ENCODE measurements at regions not wholly inside any gene's neighbourhood (a gene's known extent, or its start where the extent isn't known, plus 50 kb on each side); places are given as distances from the start of the nearest gene placed in this dataset.

DNA sequence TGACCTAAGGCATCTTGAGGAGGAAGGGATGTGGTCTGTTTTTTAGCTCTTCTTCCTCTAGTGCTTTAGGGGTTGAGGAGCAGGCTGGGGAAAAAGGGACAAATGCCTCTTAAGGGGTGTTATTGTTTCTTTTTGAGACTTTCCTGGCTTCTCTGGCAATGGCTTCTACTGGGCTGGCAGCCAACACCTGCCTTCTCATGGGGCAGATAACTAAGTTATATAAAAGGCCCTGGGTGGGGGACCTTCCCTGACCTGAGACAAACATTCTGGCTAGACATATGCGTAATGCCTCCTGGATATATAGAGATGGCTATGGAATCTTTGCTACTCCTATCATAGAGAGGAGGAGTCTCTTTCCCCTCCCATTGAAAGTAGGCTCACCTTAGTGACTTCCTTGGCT, 179.2 kb upstream of the PROK2 start:
- DNase-seq (ENCODE audit: low read depth, low spot score) (no peak), FAIRE-seq (no peak)
- H3K4me2 ChIP-seq (ENCODE audit: insufficient read depth, low read length): no peak overlapping the region
- no peaks in the 10 kb centered on the region for H3K9me3 ChIP-seq (replicated peaks; ENCODE audit: control insufficient read depth, insufficient read depth, low read length)
- ChIA-PET CTCF (interaction anchor here (1.1 kb wide), 1 partner anchor 9 kb away, joined by 4 read pairs; no protein-coding TSS in a partner anchor), POLR2A (no interaction called here)
- no peaks in the 10 kb centered on the region for H3K4me1 ChIP-seq (ENCODE audit: control insufficient read depth, extremely low read depth, insufficient read depth, low read length)
- TF ChIP-seq EZH2 (IDR thresholded peaks at IDR 0.05; ENCODE audit: borderline replicate concordance, low read depth, low read length, severe bottlenecking) (no peak), POLR2AphosphoS5 (IDR thresholded peaks at IDR 0.05; ENCODE audit: insufficient read depth, low read depth, low read length) (no peak), CTCF (IDR thresholded peaks at IDR 0.05; ENCODE audit: extremely low read depth in 1 of 2, insufficient read depth in 1 of 2, low read depth in 1 of 2, low read length in 2 of 2) (no peak), GATA2 (IDR thresholded peaks at IDR 0.05; ENCODE audit: insufficient read depth, insufficient read length, low read depth, low read length) (no peak), MAX (IDR thresholded peaks at IDR 0.05; ENCODE audit: insufficient read depth, insufficient read length) (no peak), JUN (IDR thresholded peaks at IDR 0.05; ENCODE audit: borderline replicate concordance, insufficient read depth, insufficient read length, low read depth) (no peak), MYC (IDR thresholded peaks at IDR 0.05; ENCODE audit: low read depth, low read length) (no peak), FOS (IDR thresholded peaks at IDR 0.05; ENCODE audit: borderline replicate concordance, insufficient read depth, low read length) (no peak), POLR2A (IDR thresholded peaks at IDR 0.05; ENCODE audit: low read depth, low read length) (no peak)
- no peak overlapping the region for H3K4me3 ChIP-seq (replicated peaks in 1 of 3; ENCODE audit: insufficient read depth in 1 of 3, low read depth in 1 of 3, low read length in 3 of 3)
- H3K9me1 ChIP-seq (replicated peaks; ENCODE audit: control insufficient read depth, extremely low read depth, insufficient read depth, low read length): no peaks in the 10 kb centered on the region
- no TSS peak for BruUV-seq (replicated peaks)
- no peaks in the 10 kb centered on the region for H3K36me3 ChIP-seq (ENCODE audit: control insufficient read depth in 2 of 2, extremely low read depth in 1 of 2, insufficient read depth in 2 of 2, low read length in 2 of 2)
- intact Hi-C loops (cut with micrococcal nuclease): no loop called here
- H3K79me2 ChIP-seq (ENCODE audit: control insufficient read depth, insufficient read depth, low read length): no peaks in the 10 kb centered on the region
- H3K27ac ChIP-seq (ENCODE audit: insufficient read depth, low read depth, low read length): no peak overlapping the region
- H4K20me1 ChIP-seq (replicated peaks; ENCODE audit: control insufficient read depth, extremely low read depth, insufficient read depth, low read length): no peaks in the 10 kb centered on the region
- H2AFZ ChIP-seq (ENCODE audit: low read depth, low read length): no peak overlapping the region
- no peak overlapping the region for H3K9ac ChIP-seq (replicated peaks; ENCODE audit: extremely low read depth, insufficient read depth, low read length)
- peaks cover 0 to 7% of the 10 kb centered on the region in 2 experiments for H3K27me3 ChIP-seq (ENCODE audit: control insufficient read depth in 2 of 2, insufficient read depth in 2 of 2, low read length in 2 of 2)
- dilution Hi-C loops (cut with MboI; ENCODE audit: extremely low pct_ligation_motif_present, low sequenced_read_pairs): no loop called here

Measured in endothelial cell of umbilical vein (primary cell).